Smooth muscle cell (in vitro differentiated cells): ENCODE measurements at regions not wholly inside any gene's neighbourhood (a gene's known extent, or its start where the extent isn't known, plus 50 kb on each side); places are given as distances from the start of the nearest gene placed in this dataset.

Source experiments
- DNase-seq: peaks from one replicate; lab custom pipeline; 2025; ENCODE audit not compliant: unreplicated experiment; lab: John Stamatoyannopoulos, UW
- H2AFZ ChIP-seq: fragments of 200-600 bp; sonication (generic); 2 replicates; pipeline ENCODE4 v1.6.0; 2016; ENCODE audit warnings: antibody characterized with exemption, low read depth, mild to moderate bottlenecking
- H3F3A ChIP-seq: fragments of 200-600 bp; sonication (generic); 2 replicates; pipeline ENCODE4 v1.6.0; 2017; ENCODE audit warnings: antibody characterized with exemption, low read depth
- H3K27ac ChIP-seq: fragments of 200-600 bp; sonication (generic); 2 replicates; pipeline ENCODE4 v1.5.1; 2016; ENCODE audit warnings: low read depth, mild to moderate bottlenecking
- H3K27me3 ChIP-seq: fragments of 200-600 bp; sonication (generic); 2 replicates; pipeline ENCODE4 v1.6.1; 2016; ENCODE audit warnings: low read depth, mild to moderate bottlenecking
- H3K36me3 ChIP-seq: fragments of 200-600 bp; sonication (generic); 2 replicates; pipeline ENCODE4 v1.5.1; 2016; ENCODE audit warnings: low read depth
- H3K4me1 ChIP-seq: fragments of 200-600 bp; sonication (generic); 2 replicates; pipeline ENCODE4 v1.5.1; 2016; ENCODE audit warnings: low read depth
- H3K4me2 ChIP-seq: fragments of 200-600 bp; sonication (generic); 2 replicates; pipeline ENCODE4 v1.6.0; 2016; ENCODE audit warnings: mild to moderate bottlenecking
- H3K4me3 ChIP-seq: fragments of 200-600 bp; sonication (generic); 2 replicates; pipeline ENCODE4 v1.5.1; 2016; ENCODE audit warnings: mild to moderate bottlenecking
- H3K79me2 ChIP-seq: fragments of 200-600 bp; sonication (generic); 2 replicates; pipeline ENCODE4 v1.6.0; 2016; ENCODE audit warnings: low read depth, mild to moderate bottlenecking
- H3K9ac ChIP-seq: fragments of 200-600 bp; sonication (generic); 2 replicates; pipeline ENCODE4 v1.6.0; 2016; ENCODE audit warnings: low read depth
- H3K9me3 ChIP-seq: fragments of 200-600 bp; sonication (generic); replicated peaks from 2 replicates; pipeline ENCODE4 v1.5.1; 2016; ENCODE audit warnings: low read depth
- H4K20me1 ChIP-seq: fragments of 200-600 bp; sonication (generic); 2 replicates; pipeline ENCODE4 v1.6.0; 2016; ENCODE audit warnings: low read depth
- WGBS: methylation state at CpG from one replicate; pipeline ENCODE4 v1.1.7; 2016; ENCODE audit warnings: low lambda C conversion rate; 5-methylcytosine and 5-hydroxymethylcytosine counted together
- TF ChIP-seq, protein P1 (sequence below): fragments of 200-600 bp; sonication (generic); IDR thresholded peaks from 2 replicates; pipeline ENCODE4 v1.5.1; 2017; ENCODE audit warnings: borderline replicate concordance, mild to moderate bottlenecking, antibody characterized with exemption; ENCODE audit not compliant: insufficient read depth, poor library complexity, severe bottlenecking

DNA sequence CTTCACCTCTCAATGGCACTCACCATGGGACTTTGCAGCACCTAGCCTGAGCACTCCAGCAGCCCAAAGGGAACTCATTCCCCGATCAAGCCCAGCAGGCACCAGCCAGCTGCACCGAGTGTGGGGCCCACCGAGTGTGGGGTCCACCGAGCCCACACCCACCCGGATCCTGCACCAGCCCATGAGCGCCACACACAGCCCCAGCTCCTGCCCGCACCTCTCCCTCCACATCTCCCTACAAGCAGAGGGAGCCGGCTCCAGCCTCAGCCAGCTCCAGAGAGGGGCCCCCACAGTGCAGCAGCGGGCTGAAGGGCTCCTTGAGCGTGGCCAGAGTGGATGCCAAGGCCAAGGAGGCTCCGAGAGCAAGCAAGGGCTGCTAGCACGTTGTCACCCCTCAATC is 1182.4 kb downstream of the HACE1 start:
- Histone ChIP-seq H3K79me2 (no peaks in the 10 kb centered on the region), H3K27ac (no peak overlapping the region), H3K4me2 (no peak overlapping the region), H3K36me3 (no peaks in the 10 kb centered on the region), H4K20me1 (no peaks in the 10 kb centered on the region), H3K4me1 (no peaks in the 10 kb centered on the region), H3K9me3 (no peaks in the 10 kb centered on the region), H2AFZ (no peak overlapping the region), H3F3A (no peaks in the 10 kb centered on the region), H3K9ac (no peak overlapping the region), H3K27me3 (no peaks in the 10 kb centered on the region), H3K4me3 (no peak overlapping the region)
- TF ChIP-seq, protein P1, sequence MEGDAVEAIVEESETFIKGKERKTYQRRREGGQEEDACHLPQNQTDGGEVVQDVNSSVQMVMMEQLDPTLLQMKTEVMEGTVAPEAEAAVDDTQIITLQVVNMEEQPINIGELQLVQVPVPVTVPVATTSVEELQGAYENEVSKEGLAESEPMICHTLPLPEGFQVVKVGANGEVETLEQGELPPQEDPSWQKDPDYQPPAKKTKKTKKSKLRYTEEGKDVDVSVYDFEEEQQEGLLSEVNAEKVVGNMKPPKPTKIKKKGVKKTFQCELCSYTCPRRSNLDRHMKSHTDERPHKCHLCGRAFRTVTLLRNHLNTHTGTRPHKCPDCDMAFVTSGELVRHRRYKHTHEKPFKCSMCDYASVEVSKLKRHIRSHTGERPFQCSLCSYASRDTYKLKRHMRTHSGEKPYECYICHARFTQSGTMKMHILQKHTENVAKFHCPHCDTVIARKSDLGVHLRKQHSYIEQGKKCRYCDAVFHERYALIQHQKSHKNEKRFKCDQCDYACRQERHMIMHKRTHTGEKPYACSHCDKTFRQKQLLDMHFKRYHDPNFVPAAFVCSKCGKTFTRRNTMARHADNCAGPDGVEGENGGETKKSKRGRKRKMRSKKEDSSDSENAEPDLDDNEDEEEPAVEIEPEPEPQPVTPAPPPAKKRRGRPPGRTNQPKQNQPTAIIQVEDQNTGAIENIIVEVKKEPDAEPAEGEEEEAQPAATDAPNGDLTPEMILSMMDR: no peak
- WGBS: 97% methylated on average over 10 of the region's 12 CpGs
- DNase-seq: no peak

DNA sequence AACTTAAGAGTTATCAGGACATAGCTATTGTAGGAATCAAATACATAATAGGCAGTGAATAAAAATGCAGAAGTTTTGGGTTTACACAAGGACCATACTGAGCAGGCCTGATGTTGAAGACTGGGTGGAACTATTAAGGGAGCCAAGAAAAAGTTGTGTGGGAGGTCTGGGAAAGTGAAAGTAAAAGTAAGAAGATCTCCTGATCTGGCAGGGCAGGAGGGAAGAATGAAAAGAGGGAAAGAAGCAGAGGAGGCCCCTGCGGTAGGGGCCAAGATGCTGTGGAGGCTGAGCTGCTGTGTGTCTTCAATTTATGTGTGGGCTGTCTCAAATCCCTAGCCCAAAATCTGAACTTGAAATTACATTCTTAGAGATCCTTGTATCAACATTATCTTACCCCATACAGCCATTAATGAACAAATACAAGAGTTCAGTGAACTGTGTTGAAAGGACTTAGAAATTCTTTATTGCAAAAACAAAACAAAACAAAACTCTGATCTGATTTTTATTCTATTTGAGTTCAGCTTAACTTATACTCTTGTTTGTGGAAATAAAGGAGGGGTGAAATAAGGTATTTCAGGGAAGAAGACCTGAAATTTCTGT is 1183.8 kb downstream of the HACE1 start:
- Histone ChIP-seq H3K36me3 (no peaks in the 10 kb centered on the region), H2AFZ (peak overlapping the region; percentile 83), H3F3A (no peaks in the 10 kb centered on the region), H3K4me3 (peak overlapping the region; percentile 23), H3K4me1 (no peaks in the 10 kb centered on the region), H3K27ac (no peak overlapping the region), H3K9ac (no peak overlapping the region), H3K9me3 (no peaks in the 10 kb centered on the region), H4K20me1 (no peaks in the 10 kb centered on the region), H3K79me2 (no peaks in the 10 kb centered on the region), H3K27me3 (no peaks in the 10 kb centered on the region), H3K4me2 (peak overlapping the region; percentile 58)
- TF ChIP-seq, protein P1: no peak
- no peak for DNase-seq
- WGBS: 68% methylated on average over 1 of the region's 1 CpG

DNA sequence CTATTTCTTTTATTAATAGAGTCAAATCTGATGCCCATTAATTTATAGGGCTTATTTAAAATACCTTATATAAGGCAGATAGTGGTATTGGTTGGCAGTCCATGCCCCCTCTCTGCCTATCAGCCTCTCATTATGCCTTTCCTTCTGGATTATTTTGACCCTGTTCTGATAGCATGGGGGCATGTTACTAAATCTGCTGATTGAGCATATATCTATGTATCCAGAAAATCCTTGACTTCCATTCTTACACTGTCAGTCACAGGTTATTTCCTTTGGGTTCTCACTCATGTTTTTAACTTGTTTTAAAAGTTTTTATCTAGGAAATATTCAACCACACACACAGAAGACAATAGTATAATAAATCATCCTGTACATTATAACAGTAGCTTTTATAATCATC is 1184.9 kb downstream of the HACE1 start:
- Histone ChIP-seq H3K79me2 (no peaks in the 10 kb centered on the region), H3K9ac (no peak overlapping the region), H3K9me3 (no peaks in the 10 kb centered on the region), H3K27ac (no peak overlapping the region), H3F3A (no peaks in the 10 kb centered on the region), H3K36me3 (no peaks in the 10 kb centered on the region), H2AFZ (peak overlapping the region; percentile 83), H3K4me1 (no peaks in the 10 kb centered on the region), H3K4me3 (no peak overlapping the region), H3K27me3 (no peaks in the 10 kb centered on the region), H3K4me2 (no peak overlapping the region), H4K20me1 (no peaks in the 10 kb centered on the region)
- TF ChIP-seq, protein P1: no peak
- DNase-seq: no peak

DNA sequence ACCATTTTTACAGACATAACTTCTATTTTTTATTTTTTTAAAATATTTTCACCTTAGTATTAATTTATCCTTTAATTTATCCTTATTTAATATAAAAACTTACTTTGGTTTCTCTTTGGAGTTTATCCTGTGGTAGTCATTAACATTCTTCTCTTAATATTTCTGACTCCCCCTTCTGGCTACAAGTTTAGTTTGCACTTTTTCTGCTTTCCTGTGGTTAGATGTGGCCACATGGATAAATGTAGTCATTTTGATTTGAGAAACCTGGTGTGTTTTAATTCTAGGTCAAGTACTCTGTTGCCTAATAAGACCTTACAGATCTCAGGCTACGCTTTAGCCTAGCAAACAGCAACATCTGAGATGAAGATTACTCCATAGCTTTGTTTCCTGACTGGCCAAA is 1187.5 kb downstream of the HACE1 start:
- Histone ChIP-seq H3F3A (no peaks in the 10 kb centered on the region), H3K4me2 (no peak overlapping the region), H3K4me1 (no peaks in the 10 kb centered on the region), H2AFZ (no peak overlapping the region), H3K9ac (no peak overlapping the region), H3K36me3 (no peaks in the 10 kb centered on the region), H3K79me2 (no peaks in the 10 kb centered on the region), H3K27me3 (no peaks in the 10 kb centered on the region), H3K27ac (no peak overlapping the region), H3K4me3 (no peak overlapping the region), H4K20me1 (no peaks in the 10 kb centered on the region), H3K9me3 (no peaks in the 10 kb centered on the region)
- TF ChIP-seq, protein P1: peak; percentile 29
- DNase-seq: no peak
- WGBS: 72% methylated on average over 1 of the region's 1 CpG
